ENCODE measurements at regions not wholly inside any gene's neighbourhood (a gene's known extent, or its start where the extent isn't known, plus 50 kb on each side); places are given as distances from the start of the nearest gene placed in this dataset.

DNA sequence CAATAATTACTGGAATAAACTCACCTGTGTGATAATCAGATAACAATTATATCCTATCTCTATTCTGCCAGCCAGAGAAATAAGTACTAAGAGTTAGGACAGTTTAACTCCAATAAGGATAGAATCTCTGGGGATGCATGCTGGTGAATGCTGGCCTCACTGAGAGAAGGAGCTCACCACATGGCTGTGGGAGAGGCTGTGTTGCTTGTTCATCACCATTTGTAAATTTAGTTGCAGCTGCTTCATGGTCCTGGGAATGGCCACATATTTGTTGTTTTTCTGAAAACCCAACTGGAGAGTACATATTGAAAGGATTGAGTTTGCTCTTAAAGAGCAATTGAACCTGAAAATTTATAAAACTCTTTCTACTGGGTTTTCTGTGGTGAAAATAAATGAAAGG is 207.3 kb downstream of the NECTIN3 start:
- Histone ChIP-seq H3K27ac (ENCODE audit: low read depth, low read length, poor library complexity, severe bottlenecking) (no peak overlapping the region), H3K4me3 (ENCODE audit: low read depth, low read length, poor library complexity, severe bottlenecking) (no peak overlapping the region), H2AFZ (ENCODE audit: low read length) (no peak overlapping the region), H3K36me3 (ENCODE audit: insufficient read depth, low read length) (no peaks in the 10 kb centered on the region), H3K4me1 (ENCODE audit: insufficient read depth, low read length, poor library complexity, severe bottlenecking) (no peaks in the 10 kb centered on the region), H3K79me2 (ENCODE audit: insufficient read depth, low read depth, low read length) (no peaks in the 10 kb centered on the region), H3K4me2 (ENCODE audit: low read length) (no peak overlapping the region), H4K20me1 (ENCODE audit: insufficient read depth, low read length) (no peaks in the 10 kb centered on the region), H3K9me3 (ENCODE audit: low read length) (no peaks in the 10 kb centered on the region), H3K9me2 (ENCODE audit: insufficient read depth, low read length) (no peaks in the 10 kb centered on the region)
- intact Hi-C loops (cut with micrococcal nuclease; ENCODE audit: unreplicated experiment), result no loop called here
- no TSS peak for BruUV-seq (replicated peaks)
- ChIA-PET CTCF (ENCODE audit: unreplicated experiment) (no interaction called here), POLR2A (no interaction called here)
- DNase-seq (ENCODE audit: low spot score), result no peak
- TF ChIP-seq, protein P1, sequence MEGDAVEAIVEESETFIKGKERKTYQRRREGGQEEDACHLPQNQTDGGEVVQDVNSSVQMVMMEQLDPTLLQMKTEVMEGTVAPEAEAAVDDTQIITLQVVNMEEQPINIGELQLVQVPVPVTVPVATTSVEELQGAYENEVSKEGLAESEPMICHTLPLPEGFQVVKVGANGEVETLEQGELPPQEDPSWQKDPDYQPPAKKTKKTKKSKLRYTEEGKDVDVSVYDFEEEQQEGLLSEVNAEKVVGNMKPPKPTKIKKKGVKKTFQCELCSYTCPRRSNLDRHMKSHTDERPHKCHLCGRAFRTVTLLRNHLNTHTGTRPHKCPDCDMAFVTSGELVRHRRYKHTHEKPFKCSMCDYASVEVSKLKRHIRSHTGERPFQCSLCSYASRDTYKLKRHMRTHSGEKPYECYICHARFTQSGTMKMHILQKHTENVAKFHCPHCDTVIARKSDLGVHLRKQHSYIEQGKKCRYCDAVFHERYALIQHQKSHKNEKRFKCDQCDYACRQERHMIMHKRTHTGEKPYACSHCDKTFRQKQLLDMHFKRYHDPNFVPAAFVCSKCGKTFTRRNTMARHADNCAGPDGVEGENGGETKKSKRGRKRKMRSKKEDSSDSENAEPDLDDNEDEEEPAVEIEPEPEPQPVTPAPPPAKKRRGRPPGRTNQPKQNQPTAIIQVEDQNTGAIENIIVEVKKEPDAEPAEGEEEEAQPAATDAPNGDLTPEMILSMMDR (conservative IDR thresholded peaks at IDR 0.05; ENCODE audit: low read length), result no peak
- no peak for TF ChIP-seq EZH2phosphoT487 (IDR thresholded peaks at IDR 0.05; ENCODE audit: borderline replicate concordance, low read depth, low read length)

DNA sequence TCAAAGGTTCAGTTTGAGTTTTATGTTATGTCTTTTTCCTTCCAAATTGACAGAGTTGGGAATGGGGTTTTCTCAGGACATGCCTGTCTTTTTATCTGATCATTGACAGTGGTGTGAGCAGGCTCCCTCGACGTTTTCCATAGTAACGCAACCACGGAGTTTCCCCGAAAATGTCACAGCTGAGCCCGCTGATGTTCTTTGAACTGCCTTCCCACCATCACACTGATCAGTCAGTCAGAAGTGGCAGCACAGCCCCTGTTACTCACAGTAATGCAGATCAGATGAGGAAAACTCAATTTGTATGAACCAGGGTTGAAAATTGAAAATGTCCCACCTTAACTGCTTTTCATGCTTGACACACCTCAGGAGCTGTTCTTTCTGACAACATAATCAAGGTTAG is 210.4 kb downstream of the NECTIN3 start:
- H3K36me3 ChIP-seq (ENCODE audit: insufficient read depth, low read length), result no peaks in the 10 kb centered on the region
- TF ChIP-seq EZH2phosphoT487 (IDR thresholded peaks at IDR 0.05; ENCODE audit: borderline replicate concordance, low read depth, low read length), result no peak
- TF ChIP-seq, protein P1 (conservative IDR thresholded peaks at IDR 0.05; ENCODE audit: low read length), result no peak
- H3K9me3 ChIP-seq (ENCODE audit: low read length), result no peaks in the 10 kb centered on the region
- no TSS peak for BruUV-seq (replicated peaks)
- intact Hi-C loops (cut with micrococcal nuclease; ENCODE audit: unreplicated experiment), result no loop called here
- ChIA-PET CTCF (ENCODE audit: unreplicated experiment) (no interaction called here), POLR2A (interaction anchor here (0.5 to 1.0 kb wide), 2 partner anchors 17 to 205 kb away, joined by 3 to 4 read pairs; no protein-coding TSS in a partner anchor)
- H3K4me3 ChIP-seq (ENCODE audit: low read depth, low read length, poor library complexity, severe bottlenecking), result no peak overlapping the region
- H3K79me2 ChIP-seq (ENCODE audit: insufficient read depth, low read depth, low read length), result no peaks in the 10 kb centered on the region
- H2AFZ ChIP-seq (ENCODE audit: low read length), result no peak overlapping the region
- no peaks in the 10 kb centered on the region for H4K20me1 ChIP-seq (ENCODE audit: insufficient read depth, low read length)
- no peak for DNase-seq (ENCODE audit: low spot score)
- no peak overlapping the region for H3K4me2 ChIP-seq (ENCODE audit: low read length)
- H3K9me2 ChIP-seq (ENCODE audit: insufficient read depth, low read length), result no peaks in the 10 kb centered on the region
- no peaks in the 10 kb centered on the region for H3K4me1 ChIP-seq (ENCODE audit: insufficient read depth, low read length, poor library complexity, severe bottlenecking)
- H3K27ac ChIP-seq (ENCODE audit: low read depth, low read length, poor library complexity, severe bottlenecking), result no peak overlapping the region

DNA sequence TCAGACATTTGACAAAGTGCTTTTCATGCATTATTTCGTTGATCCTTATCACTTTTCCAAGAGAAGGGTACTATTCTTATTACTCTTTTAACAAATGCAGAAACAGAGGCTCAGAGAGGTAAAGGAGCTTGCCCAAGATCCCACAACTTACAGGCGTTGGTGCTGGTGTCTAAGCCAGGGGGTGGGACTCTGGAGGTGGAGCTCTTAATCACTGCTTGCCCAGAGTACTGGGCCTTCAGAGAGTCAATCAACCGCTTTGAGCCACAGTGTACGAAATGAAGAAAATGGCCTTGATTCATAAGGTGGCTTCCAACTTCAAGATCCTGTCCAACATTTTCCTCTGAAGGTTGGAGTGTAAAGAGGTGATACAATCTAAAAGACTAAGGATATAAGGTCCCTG is 211.5 kb downstream of the NECTIN3 start:
- ChIA-PET CTCF (ENCODE audit: unreplicated experiment) (no interaction called here), POLR2A (interaction anchor here (1.4 kb wide), 1 partner anchor 11 kb away, joined by 3 read pairs; no protein-coding TSS in a partner anchor)
- TF ChIP-seq EZH2phosphoT487 (IDR thresholded peaks at IDR 0.05; ENCODE audit: borderline replicate concordance, low read depth, low read length), result no peak
- TF ChIP-seq, protein P1 (conservative IDR thresholded peaks at IDR 0.05; ENCODE audit: low read length), result no peak
- Histone ChIP-seq H3K9me2 (ENCODE audit: insufficient read depth, low read length) (no peaks in the 10 kb centered on the region), H3K27ac (ENCODE audit: low read depth, low read length, poor library complexity, severe bottlenecking) (no peak overlapping the region), H2AFZ (ENCODE audit: low read length) (no peak overlapping the region), H4K20me1 (ENCODE audit: insufficient read depth, low read length) (no peaks in the 10 kb centered on the region), H3K79me2 (ENCODE audit: insufficient read depth, low read depth, low read length) (no peaks in the 10 kb centered on the region), H3K36me3 (ENCODE audit: insufficient read depth, low read length) (no peaks in the 10 kb centered on the region), H3K4me2 (ENCODE audit: low read length) (no peak overlapping the region), H3K4me1 (ENCODE audit: insufficient read depth, low read length, poor library complexity, severe bottlenecking) (no peaks in the 10 kb centered on the region), H3K9me3 (ENCODE audit: low read length) (no peaks in the 10 kb centered on the region), H3K4me3 (ENCODE audit: low read depth, low read length, poor library complexity, severe bottlenecking) (no peak overlapping the region)
- intact Hi-C loops (cut with micrococcal nuclease; ENCODE audit: unreplicated experiment), result no loop called here
- no TSS peak for BruUV-seq (replicated peaks)
- no peak for DNase-seq (ENCODE audit: low spot score)
